Pulmonary artery endothelial cell (primary cell): ENCODE measurements at regions not wholly inside any gene's neighbourhood (a gene's known extent, or its start where the extent isn't known, plus 50 kb on each side); places are given as distances from the start of the nearest gene placed in this dataset.
"Not testable (repeated sequence)": the region's sequence is repeated elsewhere in the genome, so short reads cannot be mapped to it uniquely, and the experiment has no call there.

Experiments used
- DNase-seq: peaks from one replicate; pipeline ENCODE4 v3.0.0-alpha.2; 2011; ENCODE audit warnings: low read depth, low spot score

GRCh38 chr22:33221568-33221967, 163.4 kb upstream of the SYN3 start:
- no peak for DNase-seq

GRCh38 chr22:33220476-33221080, 162.4 kb upstream of the SYN3 start:
- no peak for DNase-seq

DNA sequence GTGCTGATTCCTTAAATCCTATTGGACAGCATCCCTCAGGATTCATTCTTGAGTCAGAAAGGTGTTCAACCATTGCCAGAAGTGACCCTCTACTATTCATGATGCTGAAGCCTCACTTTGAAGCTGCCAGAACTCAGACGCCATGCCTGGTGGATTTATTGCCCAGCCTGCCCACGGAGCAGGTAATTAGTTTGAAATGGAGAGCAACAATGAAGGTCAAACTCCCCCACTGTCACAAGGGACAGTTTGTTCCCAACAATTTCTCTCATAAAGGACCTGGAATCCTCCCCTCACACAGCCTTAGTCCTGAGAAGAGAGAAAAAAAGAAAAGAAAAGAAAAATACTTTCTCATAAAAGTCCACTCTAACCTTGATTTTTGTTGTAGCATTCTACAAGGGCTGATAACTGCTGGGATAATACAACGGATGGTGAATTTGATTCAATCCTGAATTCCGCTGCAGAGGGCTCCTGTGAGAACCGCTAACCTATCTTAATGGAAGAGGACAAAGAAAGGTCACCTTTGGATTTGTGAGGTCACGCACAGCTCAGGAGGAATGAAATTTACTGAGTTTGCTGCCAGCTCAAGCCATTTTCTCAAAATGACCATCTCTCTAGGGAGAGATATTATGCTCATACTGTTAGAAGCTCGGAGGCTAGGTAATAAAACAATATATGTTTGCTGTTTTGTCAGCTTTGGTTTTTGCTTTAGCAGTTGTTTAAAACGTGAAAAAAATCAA, 161.6 kb upstream of the SYN3 start:
- DNase-seq: no peak

DNA sequence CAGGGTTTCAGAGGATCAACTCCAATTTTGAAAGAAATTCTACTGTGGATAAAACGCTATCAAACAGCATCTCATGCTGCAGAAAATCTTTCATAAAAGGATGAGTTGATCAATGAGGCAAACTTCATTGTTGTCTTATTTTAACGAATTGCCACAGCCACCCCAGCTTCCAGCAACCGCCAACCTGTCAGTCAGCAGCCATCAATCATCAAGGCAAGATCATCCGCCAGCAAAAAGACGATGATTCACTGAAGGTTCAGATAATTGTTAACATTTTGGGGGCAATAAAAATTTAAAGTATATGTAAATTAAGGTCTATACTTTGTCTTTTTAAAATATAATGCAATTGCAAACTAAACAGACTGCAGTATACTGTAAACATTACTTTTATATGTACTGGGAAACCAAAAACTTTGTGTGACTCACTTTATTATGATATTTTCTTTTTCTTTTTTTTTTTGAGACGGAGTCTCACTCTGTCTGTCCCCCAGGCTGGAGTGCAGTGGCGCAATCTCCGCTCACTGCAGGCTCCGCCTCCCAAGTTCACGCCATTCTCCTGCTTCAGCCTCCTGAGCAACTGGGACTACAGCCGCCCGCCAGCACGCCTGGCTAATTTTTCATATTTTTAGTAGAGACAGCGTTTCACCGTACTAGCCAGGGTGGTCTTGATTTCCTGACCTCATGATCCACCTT, 155.3 kb upstream of the SYN3 start:
- DNase-seq: no peak

- DNase-seq: no peak
Observed at GRCh38 chr22:33209930-33210784, 152.0 kb upstream of the SYN3 start.

DNA sequence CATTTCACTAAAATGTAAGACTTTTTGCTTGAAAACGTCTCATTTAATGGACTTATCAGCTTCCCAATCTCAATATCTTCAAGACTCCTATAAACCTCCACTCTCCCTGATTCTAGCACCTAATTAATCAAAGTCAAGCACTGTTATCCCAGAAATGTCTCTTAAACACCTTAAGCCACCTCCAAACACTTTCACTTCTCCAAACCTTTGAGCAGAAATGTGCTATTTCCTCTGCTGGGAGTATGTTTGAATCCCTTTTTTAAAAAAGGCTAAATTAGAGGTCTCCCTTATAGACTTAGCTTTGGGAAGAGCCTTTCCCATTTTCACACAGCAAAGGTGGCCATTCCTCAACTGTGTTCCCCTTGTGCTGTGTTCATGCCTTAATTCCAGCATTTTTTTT, 146.2 kb upstream of the SYN3 start:
- no peak for DNase-seq

DNA sequence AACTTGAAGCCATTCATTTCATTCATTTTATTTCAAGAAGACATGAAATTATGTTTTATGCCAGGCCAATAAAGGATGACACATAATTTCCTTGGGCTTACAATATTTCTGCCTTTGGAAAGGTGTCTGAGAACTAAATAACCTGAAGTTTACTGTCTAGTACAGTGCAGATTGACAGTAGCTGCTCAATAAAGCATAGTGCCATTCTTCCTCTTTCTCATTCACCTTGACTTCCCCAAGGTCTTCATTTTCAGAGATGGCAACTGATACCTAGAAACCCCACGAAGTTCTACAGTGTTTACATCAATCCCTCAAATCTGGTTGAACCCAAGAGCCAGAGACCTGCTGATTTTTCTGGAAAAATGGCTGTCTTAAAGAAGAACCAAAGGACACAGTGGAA, 144.3 kb upstream of the SYN3 start:
- DNase-seq: no peak

- DNase-seq: no peak
Observed at GRCh38 chr22:33194529-33195077, 136.4 kb upstream of the SYN3 start.

GRCh38 chr22:33192156-33192555, 134.0 kb upstream of the SYN3 start:
- DNase-seq: no peak

GRCh38 chr22:33188326-33188725, 130.1 kb upstream of the SYN3 start:
- peak; percentile 10 for DNase-seq

GRCh38 chr22:33186816-33187215, 128.6 kb upstream of the SYN3 start:
- no peak for DNase-seq

GRCh38 chr22:33180356-33180755, 122.2 kb upstream of the SYN3 start:
- no peak for DNase-seq

GRCh38 chr22:33167998-33168790, 110.0 kb upstream of the SYN3 start:
- no peak for DNase-seq

DNA sequence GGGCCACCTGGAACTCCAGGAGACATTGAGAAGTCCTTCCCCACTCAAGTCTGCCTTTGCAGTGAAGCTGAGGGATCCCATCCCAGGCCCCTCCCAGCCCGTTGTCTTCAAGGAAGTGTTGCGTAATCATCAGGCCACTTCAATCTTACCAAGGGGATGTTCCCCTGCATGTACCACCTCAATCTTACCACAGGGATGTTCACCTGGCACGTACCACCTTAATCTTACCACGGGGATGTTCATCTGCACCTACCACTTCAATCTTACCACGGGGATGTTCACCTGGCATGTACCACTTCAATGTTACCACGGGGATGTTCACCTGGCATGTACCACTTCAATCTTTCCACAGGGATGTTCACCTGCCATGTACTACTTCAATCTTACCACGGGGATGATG, 108.0 kb upstream of the SYN3 start:
- no peak for DNase-seq

DNA sequence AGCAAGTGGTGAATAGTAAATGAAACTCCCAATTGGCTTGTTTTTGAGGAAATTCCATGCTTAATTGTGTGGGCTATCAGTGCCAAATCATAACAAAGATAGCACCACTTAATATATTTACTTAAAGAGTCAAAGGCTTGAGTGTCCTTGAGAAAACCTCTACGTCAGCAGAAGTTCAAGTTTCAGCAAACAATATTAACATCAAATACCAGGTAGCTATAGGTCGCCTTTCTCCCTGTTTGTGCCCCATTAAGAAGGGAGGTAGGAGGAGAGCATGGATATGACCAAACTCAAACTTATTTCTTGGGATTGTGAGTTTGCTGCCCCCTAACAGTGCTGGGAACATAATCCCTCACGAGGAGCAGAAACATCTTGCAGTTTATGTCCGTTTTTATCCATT, 105.6 kb upstream of the SYN3 start:
- DNase-seq: no peak

DNA sequence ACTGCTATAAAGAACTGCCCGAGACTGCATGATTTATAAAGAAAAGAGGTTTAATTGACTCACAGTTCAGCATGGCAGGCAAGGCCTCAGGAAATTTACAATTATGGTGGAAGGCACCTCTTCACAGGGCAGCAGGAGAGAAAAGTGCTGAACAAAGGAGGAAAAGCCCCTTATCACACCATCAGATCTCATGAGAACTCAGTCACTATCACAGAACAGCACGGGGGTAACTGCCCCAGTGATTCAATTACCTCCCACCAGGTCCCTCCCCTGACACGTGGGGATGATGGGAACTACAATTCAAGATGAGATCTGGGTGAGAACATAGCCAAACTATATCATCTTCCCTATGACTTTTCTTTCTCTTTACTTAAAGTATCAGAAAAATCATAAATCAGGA, 104.0 kb upstream of the SYN3 start:
- no peak for DNase-seq

GRCh38 chr22:33160525-33160924, 102.3 kb upstream of the SYN3 start:
- DNase-seq: no peak

DNA sequence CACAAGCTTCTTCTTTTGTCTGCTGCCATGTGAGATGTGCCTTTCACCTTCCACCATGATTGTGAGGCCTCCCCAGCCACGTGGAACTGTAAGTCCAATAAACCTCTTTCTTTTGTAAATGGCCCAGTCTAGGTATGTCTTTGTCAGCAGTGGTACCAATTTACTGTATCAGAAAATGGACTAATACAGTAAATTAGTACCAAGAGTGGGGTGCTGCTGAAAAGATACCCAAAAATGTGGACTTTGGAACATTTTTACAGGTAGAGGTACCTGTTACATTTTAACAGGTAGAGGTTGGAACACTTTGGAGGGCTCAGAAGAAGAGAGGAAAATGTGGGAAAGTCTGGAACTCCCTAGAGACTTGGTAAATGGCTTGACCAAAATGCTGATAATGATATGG, 96.8 kb upstream of the SYN3 start:
- DNase-seq: not testable (repeated sequence)

GRCh38 chr22:33149611-33150010, 91.4 kb upstream of the SYN3 start:
- no peak for DNase-seq

DNA sequence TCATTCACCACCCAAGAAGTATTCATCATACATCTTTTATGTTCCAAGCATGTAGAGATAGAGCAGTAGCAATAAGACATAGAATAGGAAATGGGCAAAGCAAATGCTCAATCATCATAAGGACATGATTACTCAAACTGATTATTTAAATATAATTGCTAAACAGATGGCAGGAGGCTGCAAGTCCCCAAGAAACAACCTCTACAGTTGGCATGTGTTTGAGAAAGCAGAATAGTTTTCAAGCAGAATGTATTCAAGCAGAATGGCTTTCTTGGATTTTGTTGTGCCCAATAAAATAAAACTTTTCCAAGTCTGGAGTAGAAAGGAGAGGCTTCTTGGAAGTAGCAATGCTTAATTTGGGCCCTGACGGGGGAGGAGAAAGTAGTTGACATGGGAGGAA, 86.5 kb upstream of the SYN3 start:
- DNase-seq: no peak
